ENCODE measurements at regions not wholly inside any gene's neighbourhood (a gene's known extent, or its start where the extent isn't known, plus 50 kb on each side); places are given as distances from the start of the nearest gene placed in this dataset.

- TF ChIP-seq CTCF (conservative IDR thresholded peaks at IDR 0.05) = no peak
- TF ChIP-seq ZFX (IDR thresholded peaks at IDR 0.05) = no peak
These were observed 427.9 kb downstream of the SPRY1 start for GRCh38 chr4:123824524-123824923.
